GM20000 (cell line): ENCODE measurements at regions not wholly inside any gene's neighbourhood (a gene's known extent, or its start where the extent isn't known, plus 50 kb on each side); places are given as distances from the start of the nearest gene placed in this dataset.

ENCODE experiments used
- DNase-seq: peaks from one replicate; pipeline ENCODE4 v3.0.0; 2012; ENCODE audit warnings: low spot score
- TF ChIP-seq, protein P1 (sequence below): IDR thresholded peaks from 2 replicates; pipeline ENCODE4 v1.5.1; 2012; ENCODE audit warnings: mild to moderate bottlenecking, control low read depth; ENCODE audit errors: extremely low read depth, missing control alignments

DNA sequence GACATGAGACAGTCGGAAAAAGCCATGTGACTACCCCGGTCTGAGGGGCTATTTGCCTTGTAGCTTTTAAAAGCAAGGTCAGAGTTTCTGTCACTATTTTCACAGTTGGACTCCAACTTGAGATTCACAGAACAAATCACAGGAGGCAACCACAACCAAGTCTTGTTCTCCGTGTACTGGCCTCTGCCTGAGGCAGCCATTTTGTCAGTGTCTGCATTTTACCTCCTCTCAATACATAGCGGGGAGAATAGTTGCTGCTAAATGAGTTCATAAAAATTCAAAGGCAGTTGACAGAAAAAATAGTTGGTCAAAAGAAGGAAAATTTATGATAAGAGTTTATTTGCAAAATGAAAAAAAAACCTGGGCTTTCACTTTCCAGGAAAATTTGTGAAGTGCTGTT, 501.4 kb downstream of the CCDC85A start:
- TF ChIP-seq, protein P1, sequence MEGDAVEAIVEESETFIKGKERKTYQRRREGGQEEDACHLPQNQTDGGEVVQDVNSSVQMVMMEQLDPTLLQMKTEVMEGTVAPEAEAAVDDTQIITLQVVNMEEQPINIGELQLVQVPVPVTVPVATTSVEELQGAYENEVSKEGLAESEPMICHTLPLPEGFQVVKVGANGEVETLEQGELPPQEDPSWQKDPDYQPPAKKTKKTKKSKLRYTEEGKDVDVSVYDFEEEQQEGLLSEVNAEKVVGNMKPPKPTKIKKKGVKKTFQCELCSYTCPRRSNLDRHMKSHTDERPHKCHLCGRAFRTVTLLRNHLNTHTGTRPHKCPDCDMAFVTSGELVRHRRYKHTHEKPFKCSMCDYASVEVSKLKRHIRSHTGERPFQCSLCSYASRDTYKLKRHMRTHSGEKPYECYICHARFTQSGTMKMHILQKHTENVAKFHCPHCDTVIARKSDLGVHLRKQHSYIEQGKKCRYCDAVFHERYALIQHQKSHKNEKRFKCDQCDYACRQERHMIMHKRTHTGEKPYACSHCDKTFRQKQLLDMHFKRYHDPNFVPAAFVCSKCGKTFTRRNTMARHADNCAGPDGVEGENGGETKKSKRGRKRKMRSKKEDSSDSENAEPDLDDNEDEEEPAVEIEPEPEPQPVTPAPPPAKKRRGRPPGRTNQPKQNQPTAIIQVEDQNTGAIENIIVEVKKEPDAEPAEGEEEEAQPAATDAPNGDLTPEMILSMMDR, result no peak
- no peak for DNase-seq

DNA sequence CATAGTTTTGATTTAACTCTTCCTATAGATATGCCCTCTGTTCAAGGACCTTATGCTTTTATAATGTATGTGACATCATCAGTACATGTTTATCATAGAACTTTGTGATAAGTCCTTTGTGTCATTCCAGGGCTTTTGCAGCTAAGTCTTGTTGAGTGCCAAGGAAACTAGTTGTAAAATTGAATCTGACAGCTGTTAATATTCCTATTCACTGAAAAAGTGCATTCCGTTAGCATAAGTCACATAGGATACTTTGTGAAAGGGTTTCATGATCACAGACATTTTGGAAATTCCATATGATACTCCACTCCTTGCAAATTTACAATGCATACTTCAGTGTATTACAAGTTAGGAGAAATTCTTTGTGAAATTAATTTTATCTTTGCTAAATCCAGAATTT, 503.4 kb downstream of the CCDC85A start:
- TF ChIP-seq, protein P1, result no peak
- no peak for DNase-seq

DNA sequence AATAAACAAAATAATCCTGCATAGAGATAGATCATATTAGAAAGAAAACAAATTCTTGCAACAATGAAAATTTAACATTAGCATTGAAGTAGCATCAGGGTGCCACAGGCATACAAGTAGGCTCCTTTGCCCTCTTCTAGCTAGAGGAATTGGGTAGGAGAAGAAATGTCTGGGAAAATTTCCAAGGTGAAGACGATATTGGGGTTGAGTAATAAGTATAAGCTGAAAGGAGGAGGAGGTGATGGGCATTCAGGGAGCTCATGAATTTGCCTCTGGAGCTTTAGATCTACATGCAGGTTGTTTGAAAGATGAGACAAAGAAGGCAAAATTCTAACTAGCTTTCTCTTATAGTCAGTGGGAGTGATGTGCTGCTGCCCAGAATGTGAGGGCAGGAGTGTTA, 504.9 kb downstream of the CCDC85A start:
- DNase-seq, result no peak
- TF ChIP-seq, protein P1, result no peak

DNA sequence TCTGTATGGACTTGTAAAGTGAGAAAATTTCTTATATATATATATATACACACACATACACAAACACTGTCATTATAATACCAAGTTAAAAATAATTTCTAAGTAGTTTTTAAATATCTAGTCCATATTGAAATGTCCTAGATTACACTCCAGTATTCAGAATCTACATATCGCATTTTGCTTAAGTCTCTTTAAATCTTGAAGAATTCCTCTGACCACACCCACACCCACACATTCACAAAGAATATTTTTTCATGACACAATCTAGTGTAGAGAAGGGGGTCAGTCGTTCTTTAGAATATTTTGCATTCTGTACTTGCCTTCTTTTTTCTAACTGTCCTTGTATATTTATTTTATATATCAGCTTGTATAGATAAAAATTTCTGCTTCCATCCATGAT, 509.7 kb downstream of the CCDC85A start:
- TF ChIP-seq, protein P1, result no peak
- no peak for DNase-seq

DNA sequence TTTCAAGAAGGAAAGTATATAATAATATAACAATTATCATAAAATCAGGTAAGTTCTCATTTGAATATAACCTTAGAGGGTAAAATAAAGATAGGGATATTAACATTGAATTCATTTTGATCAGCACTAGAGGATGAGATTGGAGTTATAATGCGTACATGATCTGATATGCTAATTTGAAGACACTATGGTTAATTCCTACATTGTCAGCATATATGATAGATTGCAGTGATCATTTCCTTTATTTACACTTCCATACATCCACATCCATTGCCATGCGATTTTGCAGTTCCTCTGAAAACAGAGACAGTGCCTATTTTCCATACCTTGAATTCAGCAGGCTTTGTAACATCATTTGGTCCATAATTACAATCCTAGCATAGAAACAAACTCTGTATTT, 519.2 kb downstream of the CCDC85A start:
- TF ChIP-seq, protein P1, result no peak
- DNase-seq, result no peak

DNA sequence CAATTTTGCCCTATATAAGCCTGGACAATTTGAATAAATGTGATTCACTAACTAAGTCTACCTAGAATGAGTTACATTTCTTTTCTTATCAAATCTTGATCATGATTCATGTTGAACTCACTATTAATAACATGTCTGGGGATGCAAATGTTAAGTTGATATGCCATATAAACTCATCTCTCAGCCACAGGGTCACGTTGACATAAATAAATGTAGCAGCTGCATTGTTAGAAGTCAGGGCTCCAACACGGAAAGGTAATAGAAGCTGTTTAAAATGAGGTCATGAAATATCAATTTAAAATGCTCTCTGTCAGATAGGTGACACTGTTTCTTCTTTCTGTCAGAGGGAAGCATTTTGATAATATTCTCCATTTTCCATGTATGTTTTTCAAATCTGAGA, 521.9 kb downstream of the CCDC85A start:
- no peak for DNase-seq
- TF ChIP-seq, protein P1, result no peak

DNA sequence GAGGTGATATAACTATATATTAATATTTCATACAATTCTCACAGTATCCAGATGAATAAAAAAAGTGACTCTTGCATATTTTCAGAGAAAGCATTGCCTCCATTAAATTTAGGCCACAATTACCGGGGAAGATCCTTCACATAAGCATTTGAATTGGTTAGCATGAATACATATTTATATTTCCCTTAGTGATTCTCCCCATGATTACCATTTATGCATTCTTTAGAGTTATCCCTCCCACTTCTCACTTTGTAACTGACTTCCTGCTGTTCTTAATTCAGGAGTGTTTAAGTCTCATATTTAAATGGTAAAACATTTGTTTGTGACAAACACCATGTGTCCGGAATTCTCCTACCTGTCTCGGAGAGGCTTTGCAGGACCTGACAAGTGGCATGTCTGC, 523.4 kb downstream of the CCDC85A start:
- DNase-seq, result no peak
- TF ChIP-seq, protein P1, result no peak
